SK-N-SH (cell line): ENCODE measurements at regions not wholly inside any gene's neighbourhood (a gene's known extent, or its start where the extent isn't known, plus 50 kb on each side); places are given as distances from the start of the nearest gene placed in this dataset.

Experiments
- CTCF ChIA-PET: fragments of 300-600, 350-600 bp; formaldehyde crosslinking; extraction: SDS; loops from one replicate; lab custom pipeline; 2021; lab: Yijun Ruan, JAX
- POLR2A ChIA-PET: fragments of 350-600 bp; sonication (Branson Sonifier 250); formaldehyde crosslinking; extraction: SDS; loops from one replicate; lab custom pipeline; 2020; ENCODE audit warnings: antibody characterized with exemption, inconsistent platforms; lab: Yijun Ruan, JAX
- DNase-seq: peaks from one replicate; pipeline ENCODE4 v3.0.0; 2012
- H2AFZ ChIP-seq: fragments of 200-600 bp; sonication (generic); 2 replicates; pipeline ENCODE4 v1.8.1; 2016; ENCODE audit warnings: antibody characterized with exemption, mild to moderate bottlenecking, low read depth
- H3F3A ChIP-seq: fragments of 200-600 bp; sonication (generic); replicated peaks from 2 replicates; pipeline ENCODE3; 2016; ENCODE audit warnings: antibody characterized with exemption, mild to moderate bottlenecking; ENCODE audit not compliant: insufficient read depth
- H3K27ac ChIP-seq, 2 experiments: fragments of 200-500 bp in 1 of 2; fragments of 200-600 bp in 1 of 2; sonication (Bioruptor generic) in 1 of 2; sonication (generic), shearing (Covaris generic) in 1 of 2; 2 replicates each; pipeline versions ENCODE4 v1.5.1 to v1.6.1; 2014 to 2016; ENCODE audit warnings: low read depth in 2 of 2, inconsistent platforms in 1 of 2, low read length in 1 of 2, mild to moderate bottlenecking in 1 of 2, mixed read lengths in 1 of 2
- H3K27me3 ChIP-seq: fragments of 200-600 bp; sonication (generic), shearing (Covaris generic); 2 replicates; pipeline ENCODE4 v1.6.1; 2016; ENCODE audit warnings: mixed run types; ENCODE audit not compliant: insufficient read depth
- H3K36me3 ChIP-seq, 2 experiments: fragments of 200-500 bp in 1 of 2; fragments of 200-600 bp in 1 of 2; sonication (Bioruptor generic) in 1 of 2; sonication (generic) in 1 of 2; replicated peaks in 1 of 2; 2 replicates each; pipeline versions ENCODE3 to v1.5.1; 2014 to 2016; ENCODE audit warnings: low read length in 1 of 2, mild to moderate bottlenecking in 1 of 2; ENCODE audit not compliant: insufficient read depth in 2 of 2, control insufficient read depth in 1 of 2
- H3K4me1 ChIP-seq, 2 experiments: fragments of 200-500 bp in 1 of 2; fragments of 200-600 bp in 1 of 2; sonication (Bioruptor generic) in 1 of 2; sonication (generic), shearing (Covaris generic) in 1 of 2; 2 replicates each; pipeline versions ENCODE4 v1.5.1 to v1.6.1; 2014 to 2016; ENCODE audit warnings: low read depth in 1 of 2, low read length in 1 of 2, mixed run types in 1 of 2; ENCODE audit not compliant: insufficient read depth in 2 of 2, control insufficient read depth in 1 of 2
- H3K4me2 ChIP-seq: fragments of 200-600 bp; sonication (generic), shearing (Covaris generic); 2 replicates; pipeline ENCODE4 v1.6.1; 2017; ENCODE audit warnings: mixed run types
- H3K4me3 ChIP-seq, 2 experiments: fragments of 200-500 bp in 1 of 2; fragments of 200-600 bp in 1 of 2; sonication (Bioruptor generic) in 1 of 2; sonication (generic), shearing (Covaris generic) in 1 of 2; 2 replicates each; pipeline versions ENCODE4 v1.5.1 to v1.8.1; 2014 to 2016; ENCODE audit warnings: low read depth in 2 of 2, inconsistent platforms in 1 of 2, low read length in 1 of 2, mild to moderate bottlenecking in 1 of 2, mixed read lengths in 1 of 2, moderate library complexity in 1 of 2
- H3K79me2 ChIP-seq: fragments of 200-600 bp; sonication (generic); 2 replicates; pipeline ENCODE4 v1.8.1; 2017; ENCODE audit warnings: mild to moderate bottlenecking; ENCODE audit not compliant: insufficient read depth
- H3K9ac ChIP-seq: fragments of 200-600 bp; sonication (generic); 2 replicates; pipeline ENCODE4 v1.6.1; 2017; ENCODE audit warnings: mixed run types
- H3K9me2 ChIP-seq: fragments of 200-600 bp; sonication (generic); 2 replicates; pipeline ENCODE4 v1.6.1; 2017; ENCODE audit warnings: mixed run types
- H3K9me3 ChIP-seq: fragments of 200-600 bp; sonication (generic); 2 replicates; pipeline ENCODE4 v1.6.1; 2017; ENCODE audit warnings: mixed run types, mild to moderate bottlenecking, moderate library complexity
- H4K20me1 ChIP-seq: fragments of 200-600 bp; sonication (generic); 2 replicates; pipeline ENCODE4 v1.6.1; 2017; ENCODE audit warnings: mild to moderate bottlenecking, mixed run types; ENCODE audit not compliant: insufficient read depth
- EP300 ChIP-seq, 2 experiments: IDR thresholded peaks; 2 replicates each; pipeline versions ENCODE4 v1.4.0 to v1.6.1; 2012; ENCODE audit warnings: borderline replicate concordance in 1 of 2, low read depth in 1 of 2, low read length in 1 of 2
- GABPA ChIP-seq: IDR thresholded peaks from 2 replicates; pipeline ENCODE4 v1.4.0; 2012; ENCODE audit warnings: low read depth, mild to moderate bottlenecking
- JUND ChIP-seq: IDR thresholded peaks from 2 replicates; pipeline ENCODE4 v1.4.0; 2012
- MEF2A ChIP-seq: IDR thresholded peaks from 2 replicates; pipeline ENCODE4 v1.4.0; 2012; ENCODE audit warnings: low read depth, borderline replicate concordance
- MXI1 ChIP-seq: IDR thresholded peaks from 2 replicates; pipeline ENCODE4 v1.6.1; 2012; ENCODE audit warnings: mild to moderate bottlenecking, low read depth, low read length, improper control_type of control experiment
- NRF1 ChIP-seq: IDR thresholded peaks from 2 replicates; pipeline ENCODE4 v1.6.1; 2012; ENCODE audit warnings: low read depth, mild to moderate bottlenecking, low read length
- POLR2AphosphoS5 ChIP-seq: IDR thresholded peaks from 2 replicates; pipeline ENCODE4 v1.6.1; 2012; ENCODE audit warnings: low read depth, low read length
- RAD21 ChIP-seq: IDR thresholded peaks from 2 replicates; pipeline ENCODE4 v1.6.1; 2012; ENCODE audit warnings: mild to moderate bottlenecking, low read length
- RFX5 ChIP-seq: IDR thresholded peaks from 2 replicates; pipeline ENCODE4 v1.6.1; 2012; ENCODE audit warnings: mild to moderate bottlenecking, improper control_type of control experiment, low read length
- RXRA ChIP-seq: IDR thresholded peaks from 2 replicates; pipeline ENCODE4 v1.4.0; 2012; ENCODE audit warnings: low read depth, mild to moderate bottlenecking, borderline replicate concordance
- SIN3A ChIP-seq: IDR thresholded peaks from 2 replicates; pipeline ENCODE4 v1.6.1; 2012; ENCODE audit warnings: low read depth, mild to moderate bottlenecking, low read length, moderate library complexity, borderline replicate concordance
- TAF1 ChIP-seq: IDR thresholded peaks from 2 replicates; pipeline ENCODE4 v1.6.1; 2012; ENCODE audit warnings: low read depth, mild to moderate bottlenecking, low read length, moderate library complexity, borderline replicate concordance
- TCF12 ChIP-seq: IDR thresholded peaks from 2 replicates; pipeline ENCODE4 v1.4.0; 2012
- TEAD4 ChIP-seq: IDR thresholded peaks from 2 replicates; pipeline ENCODE4 v1.4.0; 2012; ENCODE audit warnings: mild to moderate bottlenecking, borderline replicate concordance; ENCODE audit not compliant: insufficient read depth
- WGBS: methylation state at CpG from one replicate; pipeline ENCODE4 v1.1.6; 2017; ENCODE audit warnings: low lambda C conversion rate; 5-methylcytosine and 5-hydroxymethylcytosine counted together
- TF ChIP-seq, protein P1 (sequence below): IDR thresholded peaks from 2 replicates; pipeline ENCODE4 v1.6.1; 2012; ENCODE audit warnings: mild to moderate bottlenecking, low read depth, low read length, moderate library complexity
- TF ChIP-seq, protein P2 (sequence below): fragments of 200-600 bp; sonication (generic); IDR thresholded peaks from 2 replicates; pipeline ENCODE4 v1.6.1; 2017; ENCODE audit warnings: antibody characterized with exemption, mild to moderate bottlenecking, moderate library complexity
- TF ChIP-seq, protein P3 (sequence below): fragments of 150-350 bp; IDR thresholded peaks from 2 replicates; pipeline ENCODE4 v1.6.1; 2016; ENCODE audit warnings: mild to moderate bottlenecking, low read depth, low read length
- TF ChIP-seq, protein P4 (sequence below): IDR thresholded peaks from 2 replicates; pipeline ENCODE4 v1.4.0; 2012; ENCODE audit warnings: low read depth, borderline replicate concordance

DNA sequence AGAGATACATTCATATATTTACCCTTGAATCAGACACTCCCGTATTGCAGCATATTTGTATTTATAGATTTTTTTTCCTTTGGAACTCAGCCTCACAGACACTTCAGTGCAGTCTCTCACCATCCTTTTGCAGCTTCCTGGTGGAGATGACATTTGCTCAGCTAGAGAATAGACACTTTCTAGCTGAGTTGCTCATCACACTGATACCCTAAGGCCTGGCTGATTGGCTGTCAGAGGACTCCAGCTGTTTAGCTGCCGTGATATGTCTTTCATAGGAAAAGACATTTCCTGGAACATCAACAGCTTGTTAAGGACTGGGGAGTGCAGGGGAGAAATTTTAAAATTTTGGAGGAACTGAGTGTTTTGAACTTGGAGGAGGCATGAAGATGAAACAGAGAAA is 429.6 kb downstream of the SMARCA1 start:
- POLR2A ChIA-PET: no interaction called here
- 6% methylated on average over 2 of the region's 2 CpGs for WGBS
- H3K27me3 ChIP-seq: no peaks in the 10 kb centered on the region
- H3F3A ChIP-seq: no peaks in the 10 kb centered on the region
- no peak overlapping the region for H3K4me2 ChIP-seq
- H3K4me3 ChIP-seq: no peak overlapping the region
- no peaks in the 10 kb centered on the region for H3K9me3 ChIP-seq
- no peak for TF ChIP-seq TCF12
- TF ChIP-seq NRF1: no peak
- no peak for TF ChIP-seq EP300 (IDR thresholded peaks at IDR 0.05; ENCODE audit: borderline replicate concordance in 1 of 2, low read depth in 1 of 2, low read length in 1 of 2)
- TF ChIP-seq RFX5: no peak
- no peak for TF ChIP-seq RAD21
- TF ChIP-seq POLR2AphosphoS5: no peak
- TF ChIP-seq MEF2A: no peak
- TF ChIP-seq TEAD4: no peak
- no peak for TF ChIP-seq MXI1
- TF ChIP-seq SIN3A: no peak
- TF ChIP-seq, protein P1, sequence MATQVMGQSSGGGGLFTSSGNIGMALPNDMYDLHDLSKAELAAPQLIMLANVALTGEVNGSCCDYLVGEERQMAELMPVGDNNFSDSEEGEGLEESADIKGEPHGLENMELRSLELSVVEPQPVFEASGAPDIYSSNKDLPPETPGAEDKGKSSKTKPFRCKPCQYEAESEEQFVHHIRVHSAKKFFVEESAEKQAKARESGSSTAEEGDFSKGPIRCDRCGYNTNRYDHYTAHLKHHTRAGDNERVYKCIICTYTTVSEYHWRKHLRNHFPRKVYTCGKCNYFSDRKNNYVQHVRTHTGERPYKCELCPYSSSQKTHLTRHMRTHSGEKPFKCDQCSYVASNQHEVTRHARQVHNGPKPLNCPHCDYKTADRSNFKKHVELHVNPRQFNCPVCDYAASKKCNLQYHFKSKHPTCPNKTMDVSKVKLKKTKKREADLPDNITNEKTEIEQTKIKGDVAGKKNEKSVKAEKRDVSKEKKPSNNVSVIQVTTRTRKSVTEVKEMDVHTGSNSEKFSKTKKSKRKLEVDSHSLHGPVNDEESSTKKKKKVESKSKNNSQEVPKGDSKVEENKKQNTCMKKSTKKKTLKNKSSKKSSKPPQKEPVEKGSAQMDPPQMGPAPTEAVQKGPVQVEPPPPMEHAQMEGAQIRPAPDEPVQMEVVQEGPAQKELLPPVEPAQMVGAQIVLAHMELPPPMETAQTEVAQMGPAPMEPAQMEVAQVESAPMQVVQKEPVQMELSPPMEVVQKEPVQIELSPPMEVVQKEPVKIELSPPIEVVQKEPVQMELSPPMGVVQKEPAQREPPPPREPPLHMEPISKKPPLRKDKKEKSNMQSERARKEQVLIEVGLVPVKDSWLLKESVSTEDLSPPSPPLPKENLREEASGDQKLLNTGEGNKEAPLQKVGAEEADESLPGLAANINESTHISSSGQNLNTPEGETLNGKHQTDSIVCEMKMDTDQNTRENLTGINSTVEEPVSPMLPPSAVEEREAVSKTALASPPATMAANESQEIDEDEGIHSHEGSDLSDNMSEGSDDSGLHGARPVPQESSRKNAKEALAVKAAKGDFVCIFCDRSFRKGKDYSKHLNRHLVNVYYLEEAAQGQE: no peak
- TF ChIP-seq, protein P2, sequence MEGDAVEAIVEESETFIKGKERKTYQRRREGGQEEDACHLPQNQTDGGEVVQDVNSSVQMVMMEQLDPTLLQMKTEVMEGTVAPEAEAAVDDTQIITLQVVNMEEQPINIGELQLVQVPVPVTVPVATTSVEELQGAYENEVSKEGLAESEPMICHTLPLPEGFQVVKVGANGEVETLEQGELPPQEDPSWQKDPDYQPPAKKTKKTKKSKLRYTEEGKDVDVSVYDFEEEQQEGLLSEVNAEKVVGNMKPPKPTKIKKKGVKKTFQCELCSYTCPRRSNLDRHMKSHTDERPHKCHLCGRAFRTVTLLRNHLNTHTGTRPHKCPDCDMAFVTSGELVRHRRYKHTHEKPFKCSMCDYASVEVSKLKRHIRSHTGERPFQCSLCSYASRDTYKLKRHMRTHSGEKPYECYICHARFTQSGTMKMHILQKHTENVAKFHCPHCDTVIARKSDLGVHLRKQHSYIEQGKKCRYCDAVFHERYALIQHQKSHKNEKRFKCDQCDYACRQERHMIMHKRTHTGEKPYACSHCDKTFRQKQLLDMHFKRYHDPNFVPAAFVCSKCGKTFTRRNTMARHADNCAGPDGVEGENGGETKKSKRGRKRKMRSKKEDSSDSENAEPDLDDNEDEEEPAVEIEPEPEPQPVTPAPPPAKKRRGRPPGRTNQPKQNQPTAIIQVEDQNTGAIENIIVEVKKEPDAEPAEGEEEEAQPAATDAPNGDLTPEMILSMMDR: no peak
- TF ChIP-seq, protein P3, sequence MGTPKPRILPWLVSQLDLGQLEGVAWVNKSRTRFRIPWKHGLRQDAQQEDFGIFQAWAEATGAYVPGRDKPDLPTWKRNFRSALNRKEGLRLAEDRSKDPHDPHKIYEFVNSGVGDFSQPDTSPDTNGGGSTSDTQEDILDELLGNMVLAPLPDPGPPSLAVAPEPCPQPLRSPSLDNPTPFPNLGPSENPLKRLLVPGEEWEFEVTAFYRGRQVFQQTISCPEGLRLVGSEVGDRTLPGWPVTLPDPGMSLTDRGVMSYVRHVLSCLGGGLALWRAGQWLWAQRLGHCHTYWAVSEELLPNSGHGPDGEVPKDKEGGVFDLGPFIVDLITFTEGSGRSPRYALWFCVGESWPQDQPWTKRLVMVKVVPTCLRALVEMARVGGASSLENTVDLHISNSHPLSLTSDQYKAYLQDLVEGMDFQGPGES: no peak
- TF ChIP-seq RXRA: no peak
- TF ChIP-seq, protein P4, sequence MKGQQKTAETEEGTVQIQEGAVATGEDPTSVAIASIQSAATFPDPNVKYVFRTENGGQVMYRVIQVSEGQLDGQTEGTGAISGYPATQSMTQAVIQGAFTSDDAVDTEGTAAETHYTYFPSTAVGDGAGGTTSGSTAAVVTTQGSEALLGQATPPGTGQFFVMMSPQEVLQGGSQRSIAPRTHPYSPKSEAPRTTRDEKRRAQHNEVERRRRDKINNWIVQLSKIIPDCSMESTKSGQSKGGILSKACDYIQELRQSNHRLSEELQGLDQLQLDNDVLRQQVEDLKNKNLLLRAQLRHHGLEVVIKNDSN: no peak
- no peak for TF ChIP-seq GABPA
- TF ChIP-seq JUND: no peak
- no peak for TF ChIP-seq TAF1
- no peaks in the 10 kb centered on the region for H3K9me2 ChIP-seq
- no peaks in the 10 kb centered on the region for H3K4me1 ChIP-seq
- no peaks in the 10 kb centered on the region for H4K20me1 ChIP-seq
- H2AFZ ChIP-seq: no peak overlapping the region
- CTCF ChIA-PET: interaction anchor here (0.6 kb wide), 1 partner anchor 887 kb away, joined by 3 read pairs; no protein-coding TSS in a partner anchor
- H3K9ac ChIP-seq: no peak overlapping the region
- no peaks in the 10 kb centered on the region for H3K36me3 ChIP-seq
- H3K79me2 ChIP-seq: no peaks in the 10 kb centered on the region
- no peak for DNase-seq
- H3K27ac ChIP-seq: no peak overlapping the region
